ENCODE measurements at regions not wholly inside any gene's neighbourhood (a gene's known extent, or its start where the extent isn't known, plus 50 kb on each side); places are given as distances from the start of the nearest gene placed in this dataset.

GRCh38 chr11:8340296-8340695 lies 76.6 kb upstream of the LMO1 start:
- Histone ChIP-seq H3K4me1 (ENCODE audit: insufficient read depth, low read length) (peaks cover 2% of the 10 kb centered on the region), H3K9me3 (ENCODE audit: low read length) (no peaks in the 10 kb centered on the region), H3K27me3 (ENCODE audit: insufficient read depth, low read length) (no peaks in the 10 kb centered on the region), H3K36me3 (ENCODE audit: insufficient read depth, low read length) (no peaks in the 10 kb centered on the region), H3K4me3 (ENCODE audit: low read length) (no peak overlapping the region), H2AFZ (ENCODE audit: low read depth, low read length) (no peak overlapping the region)

GRCh38 chr11:8339592-8340022 lies 75.9 kb upstream of the LMO1 start:
- Histone ChIP-seq H3K4me1 (ENCODE audit: insufficient read depth, low read length) (peaks cover 2% of the 10 kb centered on the region), H3K9me3 (ENCODE audit: low read length) (no peaks in the 10 kb centered on the region), H3K27me3 (ENCODE audit: insufficient read depth, low read length) (no peaks in the 10 kb centered on the region), H2AFZ (ENCODE audit: low read depth, low read length) (no peak overlapping the region), H3K4me3 (ENCODE audit: low read length) (no peak overlapping the region), H3K36me3 (ENCODE audit: insufficient read depth, low read length) (no peaks in the 10 kb centered on the region)

GRCh38 chr11:8338138-8338537 lies 74.5 kb upstream of the LMO1 start:
- Histone ChIP-seq H3K36me3 (ENCODE audit: insufficient read depth, low read length) (no peaks in the 10 kb centered on the region), H2AFZ (ENCODE audit: low read depth, low read length) (no peak overlapping the region), H3K4me1 (ENCODE audit: insufficient read depth, low read length) (peaks cover 13% of the 10 kb centered on the region), H3K4me3 (ENCODE audit: low read length) (no peak overlapping the region), H3K9me3 (ENCODE audit: low read length) (no peaks in the 10 kb centered on the region), H3K27me3 (ENCODE audit: insufficient read depth, low read length) (no peaks in the 10 kb centered on the region)

- Histone ChIP-seq H3K9me3 (ENCODE audit: low read length) (no peaks in the 10 kb centered on the region), H2AFZ (ENCODE audit: low read depth, low read length) (no peak overlapping the region), H3K27me3 (ENCODE audit: insufficient read depth, low read length) (no peaks in the 10 kb centered on the region), H3K4me3 (ENCODE audit: low read length) (no peak overlapping the region), H3K4me1 (ENCODE audit: insufficient read depth, low read length) (peaks cover 19% of the 10 kb centered on the region), H3K36me3 (ENCODE audit: insufficient read depth, low read length) (no peaks in the 10 kb centered on the region)
Observed at GRCh38 chr11:8337130-8337795, 73.6 kb upstream of the LMO1 start.

- Histone ChIP-seq H3K4me1 (ENCODE audit: insufficient read depth, low read length) (peaks cover 19% of the 10 kb centered on the region), H3K27me3 (ENCODE audit: insufficient read depth, low read length) (no peaks in the 10 kb centered on the region), H3K4me3 (ENCODE audit: low read length) (no peak overlapping the region), H2AFZ (ENCODE audit: low read depth, low read length) (no peak overlapping the region), H3K9me3 (ENCODE audit: low read length) (no peaks in the 10 kb centered on the region), H3K36me3 (ENCODE audit: insufficient read depth, low read length) (no peaks in the 10 kb centered on the region)
Observed at GRCh38 chr11:8336356-8337129, 72.9 kb upstream of the LMO1 start.

GRCh38 chr11:8335683-8336082 lies 72.0 kb upstream of the LMO1 start:
- Histone ChIP-seq H2AFZ (ENCODE audit: low read depth, low read length) (no peak overlapping the region), H3K9me3 (ENCODE audit: low read length) (no peaks in the 10 kb centered on the region), H3K4me3 (ENCODE audit: low read length) (no peak overlapping the region), H3K36me3 (ENCODE audit: insufficient read depth, low read length) (no peaks in the 10 kb centered on the region), H3K27me3 (ENCODE audit: insufficient read depth, low read length) (no peaks in the 10 kb centered on the region), H3K4me1 (ENCODE audit: insufficient read depth, low read length) (peaks cover 19% of the 10 kb centered on the region)

- H3K9me3 ChIP-seq (ENCODE audit: low read length): no peaks in the 10 kb centered on the region
- no peaks in the 10 kb centered on the region for H3K27me3 ChIP-seq (ENCODE audit: insufficient read depth, low read length)
- no peak overlapping the region for H2AFZ ChIP-seq (ENCODE audit: low read depth, low read length)
- H3K36me3 ChIP-seq (ENCODE audit: insufficient read depth, low read length): no peaks in the 10 kb centered on the region
- H3K4me3 ChIP-seq (ENCODE audit: low read length): no peak overlapping the region
- peaks cover 22% of the 10 kb centered on the region for H3K4me1 ChIP-seq (ENCODE audit: insufficient read depth, low read length)
Observed at GRCh38 chr11:8335186-8335585, 71.5 kb upstream of the LMO1 start.

- H2AFZ ChIP-seq (ENCODE audit: low read depth, low read length): no peak overlapping the region
- H3K36me3 ChIP-seq (ENCODE audit: insufficient read depth, low read length): no peaks in the 10 kb centered on the region
- H3K4me3 ChIP-seq (ENCODE audit: low read length): no peak overlapping the region
- H3K27me3 ChIP-seq (ENCODE audit: insufficient read depth, low read length): no peaks in the 10 kb centered on the region
- H3K4me1 ChIP-seq (ENCODE audit: insufficient read depth, low read length): peaks cover 35% of the 10 kb centered on the region
- no peaks in the 10 kb centered on the region for H3K9me3 ChIP-seq (ENCODE audit: low read length)
Observed at GRCh38 chr11:8333811-8334401, 70.2 kb upstream of the LMO1 start.

- Histone ChIP-seq H3K4me1 (ENCODE audit: insufficient read depth, low read length) (peaks cover 36% of the 10 kb centered on the region), H3K36me3 (ENCODE audit: insufficient read depth, low read length) (no peaks in the 10 kb centered on the region), H2AFZ (ENCODE audit: low read depth, low read length) (no peak overlapping the region), H3K27me3 (ENCODE audit: insufficient read depth, low read length) (no peaks in the 10 kb centered on the region), H3K4me3 (ENCODE audit: low read length) (no peak overlapping the region), H3K9me3 (ENCODE audit: low read length) (no peaks in the 10 kb centered on the region)
Observed at GRCh38 chr11:8333376-8333775, 69.7 kb upstream of the LMO1 start.

GRCh38 chr11:8332891-8333290 lies 69.2 kb upstream of the LMO1 start:
- peaks cover 36% of the 10 kb centered on the region for H3K4me1 ChIP-seq (ENCODE audit: insufficient read depth, low read length)
- no peaks in the 10 kb centered on the region for H3K9me3 ChIP-seq (ENCODE audit: low read length)
- H2AFZ ChIP-seq (ENCODE audit: low read depth, low read length): no peak overlapping the region
- no peaks in the 10 kb centered on the region for H3K27me3 ChIP-seq (ENCODE audit: insufficient read depth, low read length)
- no peaks in the 10 kb centered on the region for H3K36me3 ChIP-seq (ENCODE audit: insufficient read depth, low read length)
- H3K4me3 ChIP-seq (ENCODE audit: low read length): no peak overlapping the region

- H3K4me3 ChIP-seq (ENCODE audit: low read length): no peak overlapping the region
- no peak overlapping the region for H2AFZ ChIP-seq (ENCODE audit: low read depth, low read length)
- no peaks in the 10 kb centered on the region for H3K9me3 ChIP-seq (ENCODE audit: low read length)
- peaks cover 34% of the 10 kb centered on the region for H3K4me1 ChIP-seq (ENCODE audit: insufficient read depth, low read length)
- no peaks in the 10 kb centered on the region for H3K27me3 ChIP-seq (ENCODE audit: insufficient read depth, low read length)
- H3K36me3 ChIP-seq (ENCODE audit: insufficient read depth, low read length): no peaks in the 10 kb centered on the region
Observed at GRCh38 chr11:8332196-8332595, 68.5 kb upstream of the LMO1 start.

- no peak overlapping the region for H2AFZ ChIP-seq (ENCODE audit: low read depth, low read length)
- no peak overlapping the region for H3K4me3 ChIP-seq (ENCODE audit: low read length)
- no peaks in the 10 kb centered on the region for H3K27me3 ChIP-seq (ENCODE audit: insufficient read depth, low read length)
- H3K36me3 ChIP-seq (ENCODE audit: insufficient read depth, low read length): no peaks in the 10 kb centered on the region
- H3K9me3 ChIP-seq (ENCODE audit: low read length): no peaks in the 10 kb centered on the region
- peaks cover 34% of the 10 kb centered on the region for H3K4me1 ChIP-seq (ENCODE audit: insufficient read depth, low read length)
Observed at GRCh38 chr11:8331767-8332166, 68.1 kb upstream of the LMO1 start.

- Histone ChIP-seq H3K4me1 (ENCODE audit: insufficient read depth, low read length) (peaks cover 34% of the 10 kb centered on the region), H3K9me3 (ENCODE audit: low read length) (no peaks in the 10 kb centered on the region), H2AFZ (ENCODE audit: low read depth, low read length) (no peak overlapping the region), H3K4me3 (ENCODE audit: low read length) (no peak overlapping the region), H3K36me3 (ENCODE audit: insufficient read depth, low read length) (no peaks in the 10 kb centered on the region), H3K27me3 (ENCODE audit: insufficient read depth, low read length) (no peaks in the 10 kb centered on the region)
Observed at GRCh38 chr11:8330896-8331295, 67.2 kb upstream of the LMO1 start.

Data from neuron (in vitro differentiated cells).